ENCODE measurements at regions not wholly inside any gene's neighbourhood (a gene's known extent, or its start where the extent isn't known, plus 50 kb on each side); places are given as distances from the start of the nearest gene placed in this dataset.

- Mint-ChIP-seq H3K36me3 (ENCODE audit: low read depth) (peaks cover 6% of the 10 kb centered on the region), H3K27me3 (ENCODE audit: low read depth) (peaks cover 2% of the 10 kb centered on the region), H3K4me3 (no peak overlapping the region), H3K4me1 (peaks cover 31% of the 10 kb centered on the region), H3K27ac (ENCODE audit: unreplicated experiment) (no peak overlapping the region), H3K9me3 (peaks cover 5% of the 10 kb centered on the region)
- DNase-seq (ENCODE audit: low read depth, low spot score), result no peak
- no peak for TF ChIP-seq CTCF (conservative IDR thresholded peaks at IDR 0.05)
Measured at GRCh38 chr20:60899320-60899719, 352.7 kb upstream of the CDH4 start.

- peaks cover 6% of the 10 kb centered on the region for H3K36me3 Mint-ChIP-seq (ENCODE audit: low read depth)
- peak overlapping the region; percentile 82 for H3K27ac Mint-ChIP-seq (ENCODE audit: unreplicated experiment)
- DNase-seq (ENCODE audit: low read depth, low spot score), result no peak
- peaks cover 31% of the 10 kb centered on the region for H3K4me1 Mint-ChIP-seq
- TF ChIP-seq CTCF (conservative IDR thresholded peaks at IDR 0.05), result no peak
- H3K9me3 Mint-ChIP-seq, result peaks cover 5% of the 10 kb centered on the region
- H3K27me3 Mint-ChIP-seq (ENCODE audit: low read depth), result peaks cover 2% of the 10 kb centered on the region
- H3K4me3 Mint-ChIP-seq, result peak overlapping the region; percentile 28
Measured at GRCh38 chr20:60900618-60901017, 351.4 kb upstream of the CDH4 start.

GRCh38 chr20:60901831-60902230 is 350.2 kb upstream of the CDH4 start:
- no peak for TF ChIP-seq CTCF (conservative IDR thresholded peaks at IDR 0.05)
- Mint-ChIP-seq H3K36me3 (ENCODE audit: low read depth) (peaks cover 6% of the 10 kb centered on the region), H3K4me3 (no peak overlapping the region), H3K4me1 (peaks cover 31% of the 10 kb centered on the region), H3K27ac (ENCODE audit: unreplicated experiment) (no peak overlapping the region), H3K9me3 (peaks cover 5% of the 10 kb centered on the region), H3K27me3 (ENCODE audit: low read depth) (peaks cover 2% of the 10 kb centered on the region)
- DNase-seq (ENCODE audit: low read depth, low spot score), result no peak

- peaks cover 5% of the 10 kb centered on the region for H3K9me3 Mint-ChIP-seq
- no peak for DNase-seq (ENCODE audit: low read depth, low spot score)
- H3K4me1 Mint-ChIP-seq, result peaks cover 26% of the 10 kb centered on the region
Measured at GRCh38 chr20:60903325-60903971, 348.6 kb upstream of the CDH4 start.

GRCh38 chr20:60904730-60905129 is 347.3 kb upstream of the CDH4 start:
- H3K4me1 Mint-ChIP-seq, result peaks cover 18% of the 10 kb centered on the region

More at GRCh38 chr20:60903325-60903971, 348.6 kb upstream of the CDH4 start:
- no peak overlapping the region for H3K27ac Mint-ChIP-seq (ENCODE audit: unreplicated experiment)
- no peak for TF ChIP-seq CTCF (conservative IDR thresholded peaks at IDR 0.05)
- H3K4me3 Mint-ChIP-seq, result no peak overlapping the region
- H3K27me3 Mint-ChIP-seq (ENCODE audit: low read depth), result peaks cover 2% of the 10 kb centered on the region
- peaks cover 6% of the 10 kb centered on the region for H3K36me3 Mint-ChIP-seq (ENCODE audit: low read depth)

More at GRCh38 chr20:60904730-60905129, 347.3 kb upstream of the CDH4 start:
- H3K4me3 Mint-ChIP-seq, result no peak overlapping the region
- no peak for TF ChIP-seq CTCF (conservative IDR thresholded peaks at IDR 0.05)
- no peak for DNase-seq (ENCODE audit: low read depth, low spot score)
- H3K27ac Mint-ChIP-seq (ENCODE audit: unreplicated experiment), result no peak overlapping the region
- H3K36me3 Mint-ChIP-seq (ENCODE audit: low read depth), result peaks cover 6% of the 10 kb centered on the region
- H3K9me3 Mint-ChIP-seq, result peaks cover 5% of the 10 kb centered on the region
- H3K27me3 Mint-ChIP-seq (ENCODE audit: low read depth), result peaks cover 2% of the 10 kb centered on the region

Measured in neural crest cell (in vitro differentiated cells).